H1 (cell line): ENCODE measurements at regions not wholly inside any gene's neighbourhood (a gene's known extent, or its start where the extent isn't known, plus 50 kb on each side); places are given as distances from the start of the nearest gene placed in this dataset.

Source experiments
- JUND ChIP-seq: IDR thresholded peaks from 2 replicates; pipeline ENCODE4 v1.6.1; 2011; ENCODE audit warnings: mild to moderate bottlenecking, improper control_type of control experiment, low read length
- PHF8 ChIP-seq: fragments of 200-600 bp; sonication (generic); conservative IDR thresholded peaks from 2 replicates; pipeline ENCODE4 v1.7.1; 2012; ENCODE audit warnings: low read depth, mild to moderate bottlenecking, inconsistent platforms, low read length, moderate library complexity
- SP4 ChIP-seq: IDR thresholded peaks from 2 replicates; pipeline ENCODE4 v1.6.1; 2012; ENCODE audit warnings: low read length, inconsistent platforms
- TF ChIP-seq, protein P1 (sequence below), 3 experiments: IDR thresholded peaks; 1 replicate in 2 of 3; 2 replicates in 1 of 3; pipeline versions ENCODE4 v1.5.1 to v1.6.1; 2011; ENCODE audit warnings: low read length in 3 of 3, mild to moderate bottlenecking in 3 of 3, inconsistent platforms in 2 of 3, low read depth in 1 of 3, moderate library complexity in 1 of 3; ENCODE audit not compliant: insufficient read depth in 1 of 3; ENCODE audit errors: control extremely low read depth in 1 of 3

DNA sequence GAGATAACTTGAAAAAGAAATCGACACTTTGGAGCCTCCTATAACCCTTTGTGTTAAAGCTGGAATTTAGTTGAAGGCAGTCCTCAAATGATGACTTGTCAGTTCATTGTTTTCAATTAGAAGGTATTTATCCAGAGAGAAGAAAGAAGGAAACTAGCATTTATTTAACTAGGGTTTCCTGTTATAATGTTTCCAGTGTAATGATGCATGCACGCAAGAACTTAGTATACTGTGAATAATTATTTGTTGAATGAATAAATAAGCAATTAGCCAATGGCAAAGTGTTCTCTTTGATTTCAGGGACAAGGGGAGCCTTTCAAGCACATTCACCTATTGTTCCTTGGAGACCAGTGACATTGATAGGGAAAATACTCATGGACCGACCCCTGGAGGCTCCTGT, 307.4 kb downstream of the KLF5 start (continued):
- TF ChIP-seq, protein P1, sequence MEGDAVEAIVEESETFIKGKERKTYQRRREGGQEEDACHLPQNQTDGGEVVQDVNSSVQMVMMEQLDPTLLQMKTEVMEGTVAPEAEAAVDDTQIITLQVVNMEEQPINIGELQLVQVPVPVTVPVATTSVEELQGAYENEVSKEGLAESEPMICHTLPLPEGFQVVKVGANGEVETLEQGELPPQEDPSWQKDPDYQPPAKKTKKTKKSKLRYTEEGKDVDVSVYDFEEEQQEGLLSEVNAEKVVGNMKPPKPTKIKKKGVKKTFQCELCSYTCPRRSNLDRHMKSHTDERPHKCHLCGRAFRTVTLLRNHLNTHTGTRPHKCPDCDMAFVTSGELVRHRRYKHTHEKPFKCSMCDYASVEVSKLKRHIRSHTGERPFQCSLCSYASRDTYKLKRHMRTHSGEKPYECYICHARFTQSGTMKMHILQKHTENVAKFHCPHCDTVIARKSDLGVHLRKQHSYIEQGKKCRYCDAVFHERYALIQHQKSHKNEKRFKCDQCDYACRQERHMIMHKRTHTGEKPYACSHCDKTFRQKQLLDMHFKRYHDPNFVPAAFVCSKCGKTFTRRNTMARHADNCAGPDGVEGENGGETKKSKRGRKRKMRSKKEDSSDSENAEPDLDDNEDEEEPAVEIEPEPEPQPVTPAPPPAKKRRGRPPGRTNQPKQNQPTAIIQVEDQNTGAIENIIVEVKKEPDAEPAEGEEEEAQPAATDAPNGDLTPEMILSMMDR (IDR thresholded peaks at IDR 0.05; ENCODE audit: control extremely low read depth in 1 of 3, insufficient read depth in 1 of 3, low read depth in 1 of 3, low read length in 3 of 3) = no peak
- no peak for TF ChIP-seq SP4
- TF ChIP-seq PHF8 = no peak
- TF ChIP-seq JUND = no peak
